Uterus (tissue), 2 donors: ENCODE measurements at regions not wholly inside any gene's neighbourhood (a gene's known extent, or its start where the extent isn't known, plus 50 kb on each side); places are given as distances from the start of the nearest gene placed in this dataset.

Source experiments
- CTCF ChIP-seq, 4 experiments: fragments of 200-600 bp in 2 of 4; fragments of 450-650 bp in 2 of 4; sonication (generic) in 2 of 4; IDR thresholded peaks; one replicate each; pipeline ENCODE4 v1.5.1; 2016 to 2019; ENCODE audit warnings: antibody characterized with exemption in 4 of 4, mild to moderate bottlenecking in 2 of 4, moderate library complexity in 1 of 4
- POLR2A ChIP-seq, 2 donors: fragments of 450-650 bp; IDR thresholded peaks; one replicate each; pipeline ENCODE4 v1.6.1; 2016; ENCODE audit warnings: antibody characterized with exemption in 2 of 2, mild to moderate bottlenecking in 1 of 2, moderate library complexity in 1 of 2

DNA sequence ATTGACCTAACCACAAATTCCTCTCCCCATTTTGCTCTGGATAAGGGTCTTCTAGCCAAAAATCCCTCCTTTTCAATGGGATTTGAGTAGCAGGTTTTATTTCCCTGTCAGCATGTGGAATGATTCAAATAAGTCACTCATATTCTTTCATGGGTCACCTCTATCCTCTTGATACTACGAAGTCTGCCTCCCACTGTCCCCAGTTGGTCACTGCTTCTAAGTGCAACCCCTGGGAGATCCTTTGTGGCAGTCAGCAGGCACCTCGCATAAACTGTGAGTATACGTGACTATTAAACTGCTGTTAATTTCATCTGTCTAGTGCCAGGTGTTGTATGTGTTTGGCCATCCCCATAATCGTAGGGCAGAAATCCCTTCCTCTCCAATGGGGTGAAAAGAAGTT, 1667.9 kb upstream of the PCDH7 start:
- TF ChIP-seq POLR2A (IDR thresholded peaks at IDR 0.05), result no peak
- TF ChIP-seq CTCF (IDR thresholded peaks at IDR 0.05), result no peak
